ENCODE measurements at regions not wholly inside any gene's neighbourhood (a gene's known extent, or its start where the extent isn't known, plus 50 kb on each side); places are given as distances from the start of the nearest gene placed in this dataset.

- Histone ChIP-seq H3K27me3 (replicated peaks in 1 of 7) (no peaks in the 10 kb centered on the region), H3K9me3 (no peaks in the 10 kb centered on the region)
- intact Hi-C loops (cut with DNase I; ENCODE audit: low total_unique reads): no loop called here
Observed at GRCh38 chr12:67764946-67765619, 116.5 kb downstream of the DYRK2 start.

GRCh38 chr12:67765776-67766766, 117.5 kb downstream of the DYRK2 start:
- no peak for DNase-seq
- no peaks in the 10 kb centered on the region for H3K4me1 ChIP-seq
- H3K4me3 ChIP-seq: no peak overlapping the region
- 64 to 75% (median 68%) methylated on average over 7 of the region's 7 CpGs for WGBS, 5 donors
- no peak overlapping the region for H3K27ac ChIP-seq
- H3K36me3 ChIP-seq: no peaks in the 10 kb centered on the region
- H3K9me3 ChIP-seq: no peaks in the 10 kb centered on the region
- H3K27me3 ChIP-seq (replicated peaks in 1 of 7): no peaks in the 10 kb centered on the region
- no peak for TF ChIP-seq POLR2AphosphoS5 (IDR thresholded peaks at IDR 0.05)
- intact Hi-C loops (cut with DNase I; ENCODE audit: low total_unique reads): no loop called here

More at GRCh38 chr12:67764946-67765619, 116.5 kb downstream of the DYRK2 start:
- no peak for DNase-seq
- no peaks in the 10 kb centered on the region for H3K4me1 ChIP-seq
- H3K36me3 ChIP-seq: no peaks in the 10 kb centered on the region
- 88 to 96% (median 91%) methylated on average over 5 of the region's 5 CpGs for WGBS, 5 donors
- no peak overlapping the region for H3K27ac ChIP-seq
- no peak overlapping the region for H3K4me3 ChIP-seq
- TF ChIP-seq, protein P1, sequence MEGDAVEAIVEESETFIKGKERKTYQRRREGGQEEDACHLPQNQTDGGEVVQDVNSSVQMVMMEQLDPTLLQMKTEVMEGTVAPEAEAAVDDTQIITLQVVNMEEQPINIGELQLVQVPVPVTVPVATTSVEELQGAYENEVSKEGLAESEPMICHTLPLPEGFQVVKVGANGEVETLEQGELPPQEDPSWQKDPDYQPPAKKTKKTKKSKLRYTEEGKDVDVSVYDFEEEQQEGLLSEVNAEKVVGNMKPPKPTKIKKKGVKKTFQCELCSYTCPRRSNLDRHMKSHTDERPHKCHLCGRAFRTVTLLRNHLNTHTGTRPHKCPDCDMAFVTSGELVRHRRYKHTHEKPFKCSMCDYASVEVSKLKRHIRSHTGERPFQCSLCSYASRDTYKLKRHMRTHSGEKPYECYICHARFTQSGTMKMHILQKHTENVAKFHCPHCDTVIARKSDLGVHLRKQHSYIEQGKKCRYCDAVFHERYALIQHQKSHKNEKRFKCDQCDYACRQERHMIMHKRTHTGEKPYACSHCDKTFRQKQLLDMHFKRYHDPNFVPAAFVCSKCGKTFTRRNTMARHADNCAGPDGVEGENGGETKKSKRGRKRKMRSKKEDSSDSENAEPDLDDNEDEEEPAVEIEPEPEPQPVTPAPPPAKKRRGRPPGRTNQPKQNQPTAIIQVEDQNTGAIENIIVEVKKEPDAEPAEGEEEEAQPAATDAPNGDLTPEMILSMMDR (IDR thresholded peaks at IDR 0.05 in 8 of 11, conservative IDR thresholded peaks at IDR 0.05 in 3 of 11): no peak
- TF ChIP-seq POLR2AphosphoS5 (IDR thresholded peaks at IDR 0.05) (no peak), POLR2A (IDR thresholded peaks at IDR 0.05) (no peak)

GRCh38 chr12:67772267-67773169, 124.0 kb downstream of the DYRK2 start:
- intact Hi-C loops (cut with DNase I; ENCODE audit: low total_unique reads): no loop called here

GRCh38 chr12:67773896-67774295, 125.4 kb downstream of the DYRK2 start:
- TF ChIP-seq POLR2A (IDR thresholded peaks at IDR 0.05): no peak
- TF ChIP-seq POLR2AphosphoS5 (IDR thresholded peaks at IDR 0.05): no peak
- TF ChIP-seq, protein P1 (IDR thresholded peaks at IDR 0.05 in 8 of 11, conservative IDR thresholded peaks at IDR 0.05 in 3 of 11): no peak
- H3K27ac ChIP-seq: no peak overlapping the region
- H3K4me3 ChIP-seq: no peak overlapping the region
- no peaks in the 10 kb centered on the region for H3K9me3 ChIP-seq
- DNase-seq: no peak
- intact Hi-C loops (cut with DNase I; ENCODE audit: low total_unique reads): no loop called here
- no peaks in the 10 kb centered on the region for H3K36me3 ChIP-seq
- H3K4me1 ChIP-seq: no peaks in the 10 kb centered on the region
- 56 to 79% (median 72%) methylated on average over 2 of the region's 2 CpGs for WGBS, 5 donors
- H3K27me3 ChIP-seq (replicated peaks in 1 of 7): no peaks in the 10 kb centered on the region

More at GRCh38 chr12:67772267-67773169, 124.0 kb downstream of the DYRK2 start:
- Histone ChIP-seq H3K4me1 (no peaks in the 10 kb centered on the region), H3K4me3 (no peak overlapping the region), H3K27me3 (replicated peaks in 1 of 7) (no peaks in the 10 kb centered on the region), H3K27ac (no peak overlapping the region), H3K9me3 (no peaks in the 10 kb centered on the region), H3K36me3 (no peaks in the 10 kb centered on the region)
- DNase-seq: no peak
- WGBS, 5 donors: 57 to 66% (median 59%) methylated on average over 9 to 11 of the region's 11 CpGs
- no peak for TF ChIP-seq POLR2AphosphoS5 (IDR thresholded peaks at IDR 0.05)
- TF ChIP-seq, protein P1 (IDR thresholded peaks at IDR 0.05 in 8 of 11, conservative IDR thresholded peaks at IDR 0.05 in 3 of 11): no peak
- TF ChIP-seq POLR2A (IDR thresholded peaks at IDR 0.05): no peak

Measured in spleen (tissue), 11 donors.